ENCODE measurements at regions not wholly inside any gene's neighbourhood (a gene's known extent, or its start where the extent isn't known, plus 50 kb on each side); places are given as distances from the start of the nearest gene placed in this dataset.

- Mint-ChIP-seq H3K27me3 (ENCODE audit: unreplicated experiment) (no peaks in the 10 kb centered on the region), H3K4me3 (ENCODE audit: unreplicated experiment) (no peak overlapping the region), H3K4me1 (ENCODE audit: low read depth, unreplicated experiment) (no peaks in the 10 kb centered on the region)
Measured at GRCh38 chr6:51382847-51383246, 564.2 kb downstream of the TFAP2B start.

DNA sequence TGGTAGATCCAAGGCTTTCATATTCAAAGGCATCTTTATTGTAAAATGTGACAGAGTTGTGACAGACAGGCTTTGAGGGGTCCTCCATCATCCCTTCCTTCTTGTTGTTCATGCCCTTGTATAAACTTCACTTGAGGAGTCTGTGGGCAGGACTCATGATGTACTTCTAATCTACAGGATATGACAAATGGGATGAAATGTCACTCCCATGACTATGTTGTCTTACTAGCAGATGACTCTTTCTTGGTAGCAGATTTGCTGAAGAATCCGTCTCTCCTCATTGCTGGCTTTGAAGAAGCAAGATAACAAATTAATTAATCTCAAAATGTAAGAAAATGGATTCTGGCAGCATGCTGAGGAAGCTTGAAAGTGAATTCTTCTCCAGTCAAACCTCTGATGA lies 566.1 kb downstream of the TFAP2B start:
- DNase-seq = no peak
- H3K4me1 Mint-ChIP-seq (ENCODE audit: low read depth, unreplicated experiment) = no peaks in the 10 kb centered on the region
- H3K9me3 Mint-ChIP-seq (ENCODE audit: unreplicated experiment) = no peaks in the 10 kb centered on the region
- no peak overlapping the region for H3K27ac Mint-ChIP-seq (ENCODE audit: unreplicated experiment)
- no peaks in the 10 kb centered on the region for H3K27me3 Mint-ChIP-seq (ENCODE audit: unreplicated experiment)
- TF ChIP-seq, protein P1, sequence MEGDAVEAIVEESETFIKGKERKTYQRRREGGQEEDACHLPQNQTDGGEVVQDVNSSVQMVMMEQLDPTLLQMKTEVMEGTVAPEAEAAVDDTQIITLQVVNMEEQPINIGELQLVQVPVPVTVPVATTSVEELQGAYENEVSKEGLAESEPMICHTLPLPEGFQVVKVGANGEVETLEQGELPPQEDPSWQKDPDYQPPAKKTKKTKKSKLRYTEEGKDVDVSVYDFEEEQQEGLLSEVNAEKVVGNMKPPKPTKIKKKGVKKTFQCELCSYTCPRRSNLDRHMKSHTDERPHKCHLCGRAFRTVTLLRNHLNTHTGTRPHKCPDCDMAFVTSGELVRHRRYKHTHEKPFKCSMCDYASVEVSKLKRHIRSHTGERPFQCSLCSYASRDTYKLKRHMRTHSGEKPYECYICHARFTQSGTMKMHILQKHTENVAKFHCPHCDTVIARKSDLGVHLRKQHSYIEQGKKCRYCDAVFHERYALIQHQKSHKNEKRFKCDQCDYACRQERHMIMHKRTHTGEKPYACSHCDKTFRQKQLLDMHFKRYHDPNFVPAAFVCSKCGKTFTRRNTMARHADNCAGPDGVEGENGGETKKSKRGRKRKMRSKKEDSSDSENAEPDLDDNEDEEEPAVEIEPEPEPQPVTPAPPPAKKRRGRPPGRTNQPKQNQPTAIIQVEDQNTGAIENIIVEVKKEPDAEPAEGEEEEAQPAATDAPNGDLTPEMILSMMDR (IDR thresholded peaks at IDR 0.05; ENCODE audit: partially characterized antibody, unreplicated experiment) = no peak
- no peaks in the 10 kb centered on the region for H3K36me3 Mint-ChIP-seq (ENCODE audit: unreplicated experiment)
- H3K4me3 Mint-ChIP-seq (ENCODE audit: unreplicated experiment) = no peak overlapping the region

More at GRCh38 chr6:51382847-51383246, 564.2 kb downstream of the TFAP2B start:
- no peak overlapping the region for H3K27ac Mint-ChIP-seq (ENCODE audit: unreplicated experiment)
- H3K9me3 Mint-ChIP-seq (ENCODE audit: unreplicated experiment) = no peaks in the 10 kb centered on the region
- TF ChIP-seq, protein P1 (IDR thresholded peaks at IDR 0.05; ENCODE audit: partially characterized antibody, unreplicated experiment) = no peak
- DNase-seq = no peak
- H3K36me3 Mint-ChIP-seq (ENCODE audit: unreplicated experiment) = no peaks in the 10 kb centered on the region

DNA sequence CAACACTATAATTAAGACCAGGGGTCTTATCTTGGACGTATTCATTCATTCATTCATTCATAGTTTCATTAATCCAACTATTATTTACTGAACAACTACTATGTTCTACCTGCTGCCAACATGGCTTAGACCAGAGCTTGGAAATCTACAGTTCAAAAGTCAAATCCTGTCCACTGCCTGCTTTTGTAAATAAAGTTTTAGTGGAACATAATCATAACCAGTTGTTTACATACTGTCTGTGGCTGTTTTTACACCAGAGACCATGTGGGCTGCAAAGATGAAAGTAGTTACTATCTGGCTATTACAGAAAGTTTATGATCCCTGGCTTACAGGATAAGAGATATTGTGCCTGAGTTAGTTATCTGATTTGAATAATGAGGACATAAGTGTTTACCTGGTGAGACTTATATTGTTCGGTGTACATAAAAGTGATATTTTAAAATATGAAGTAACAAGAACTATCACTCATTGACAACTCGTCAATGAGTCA lies 567.7 kb downstream of the TFAP2B start:
- DNase-seq = no peak
- Mint-ChIP-seq H3K4me3 (ENCODE audit: unreplicated experiment) (no peak overlapping the region), H3K9me3 (ENCODE audit: unreplicated experiment) (no peaks in the 10 kb centered on the region), H3K4me1 (ENCODE audit: low read depth, unreplicated experiment) (no peaks in the 10 kb centered on the region), H3K27me3 (ENCODE audit: unreplicated experiment) (no peaks in the 10 kb centered on the region), H3K36me3 (ENCODE audit: unreplicated experiment) (no peaks in the 10 kb centered on the region), H3K27ac (ENCODE audit: unreplicated experiment) (no peak overlapping the region)
- TF ChIP-seq, protein P1 (IDR thresholded peaks at IDR 0.05; ENCODE audit: partially characterized antibody, unreplicated experiment) = no peak

DNA sequence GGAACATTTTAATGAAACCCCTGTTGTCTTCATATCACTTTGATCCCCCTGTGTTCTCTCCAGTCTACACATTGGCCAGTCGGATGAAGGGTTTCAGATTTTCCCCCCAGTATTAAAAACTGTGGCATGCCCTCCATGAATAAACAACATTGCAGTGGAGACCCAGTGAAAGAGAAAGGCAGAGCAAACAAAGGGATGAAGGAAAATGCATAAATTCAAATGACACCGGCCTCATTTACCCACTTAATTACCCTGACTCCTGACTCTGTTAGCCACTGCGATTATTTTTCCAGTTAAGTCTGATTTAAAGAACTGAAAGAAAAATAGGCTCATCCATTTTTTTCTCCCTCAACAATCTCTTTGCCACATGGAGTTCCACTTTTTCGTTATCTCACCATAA lies 569.2 kb downstream of the TFAP2B start:
- Mint-ChIP-seq H3K4me3 (ENCODE audit: unreplicated experiment) (no peak overlapping the region), H3K27me3 (ENCODE audit: unreplicated experiment) (no peaks in the 10 kb centered on the region), H3K36me3 (ENCODE audit: unreplicated experiment) (no peaks in the 10 kb centered on the region), H3K9me3 (ENCODE audit: unreplicated experiment) (no peaks in the 10 kb centered on the region), H3K27ac (ENCODE audit: unreplicated experiment) (no peak overlapping the region), H3K4me1 (ENCODE audit: low read depth, unreplicated experiment) (no peaks in the 10 kb centered on the region)
- TF ChIP-seq, protein P1 (IDR thresholded peaks at IDR 0.05; ENCODE audit: partially characterized antibody, unreplicated experiment) = no peak
- DNase-seq = no peak

GRCh38 chr6:51394061-51394460 lies 575.4 kb downstream of the TFAP2B start:
- Mint-ChIP-seq H3K36me3 (ENCODE audit: unreplicated experiment) (no peaks in the 10 kb centered on the region), H3K27me3 (ENCODE audit: unreplicated experiment) (no peaks in the 10 kb centered on the region), H3K4me1 (ENCODE audit: low read depth, unreplicated experiment) (no peaks in the 10 kb centered on the region), H3K27ac (ENCODE audit: unreplicated experiment) (no peak overlapping the region), H3K9me3 (ENCODE audit: unreplicated experiment) (no peaks in the 10 kb centered on the region), H3K4me3 (ENCODE audit: unreplicated experiment) (no peak overlapping the region)
- no peak for DNase-seq
- TF ChIP-seq, protein P1 (IDR thresholded peaks at IDR 0.05; ENCODE audit: partially characterized antibody, unreplicated experiment) = no peak

All from glutamatergic neuron (in vitro differentiated cells).